HCT116 (cell line): ENCODE measurements at regions not wholly inside any gene's neighbourhood (a gene's known extent, or its start where the extent isn't known, plus 50 kb on each side); places are given as distances from the start of the nearest gene placed in this dataset.

Experiments
- ATAC-seq: fragments of 200-7000 bp; cut with Tn5 transposase; 2 replicates; pipeline ENCODE4 v1.9.1; 2020; ENCODE audit warnings: mild to moderate bottlenecking, moderate library complexity
- BruUV-seq: library from RNA; stranded (reverse); fragments of 400-500 nt; replicated peaks from 2 replicates; lab custom pipeline; 2021; lab: Mats Ljungman, UMichigan
- CTCF ChIA-PET: fragments of 300-600 bp; sonication (Branson Sonifier 250); formaldehyde crosslinking; loops from one replicate; lab custom pipeline; 2021; ENCODE audit warnings: antibody characterized with exemption; lab: Charles Lee
- POLR2A ChIA-PET: fragments of 300-600, 350-600 bp; sonication (Branson Sonifier 250); formaldehyde crosslinking; loops from one replicate; lab custom pipeline; 2021; ENCODE audit warnings: antibody characterized with exemption; lab: Charles Lee
- RAD21 ChIA-PET, 2 experiments: fragments of 300-600 bp; sonication (Branson Sonifier 250); formaldehyde crosslinking; loops; one replicate each; lab custom pipeline; 2023; ENCODE audit warnings: low total read pairs in 2 of 2; ENCODE audit not compliant: uncharacterized antibody in 2 of 2, unreplicated experiment in 2 of 2, low non-redundant PET in 1 of 2; lab: Charles Lee
- DNase-seq: peaks from one replicate; pipeline ENCODE4 v3.0.0-alpha.2; 2010; ENCODE audit warnings: low read depth, low spot score
- H2AFZ ChIP-seq: fragments of 200-600 bp; shearing (Covaris generic), sonication (generic); 2 replicates; pipeline ENCODE4 v1.6.1; 2017; ENCODE audit warnings: low read depth, mixed run types, mixed read lengths, antibody characterized with exemption, low read length; ENCODE audit not compliant: poor library complexity, severe bottlenecking
- H3K27ac ChIP-seq: 2 replicates; pipeline ENCODE4 v1.5.1; 2012; ENCODE audit warnings: low read depth, low read length
- H3K27me3 ChIP-seq: fragments of 200-600 bp; sonication (generic); 2 replicates; pipeline ENCODE4 v1.6.1; 2016; ENCODE audit warnings: mixed run types, low read length, mixed read lengths; ENCODE audit not compliant: insufficient read depth
- H3K36me3 ChIP-seq, 2 experiments: fragments of 200-500 bp in 1 of 2; fragments of 200-600 bp in 1 of 2; sonication (Bioruptor generic) in 1 of 2; sonication (generic) in 1 of 2; 2 replicates each; pipeline versions ENCODE4 v1.5.1 to v1.6.1; 2014 to 2016; ENCODE audit warnings: low read length in 2 of 2, inconsistent platforms in 1 of 2, mixed read lengths in 1 of 2, mixed run types in 1 of 2; ENCODE audit not compliant: insufficient read depth in 2 of 2, control insufficient read depth in 1 of 2
- H3K4me1 ChIP-seq, 2 experiments: fragments of 200-600 bp in 1 of 2; sonication (generic) in 1 of 2; 2 replicates each; pipeline versions ENCODE4 v1.5.1 to v1.6.1; 2012 to 2017; ENCODE audit warnings: low read length in 2 of 2, inconsistent platforms in 1 of 2, mild to moderate bottlenecking in 1 of 2, mixed read lengths in 1 of 2, mixed run types in 1 of 2, moderate library complexity in 1 of 2; ENCODE audit not compliant: insufficient read depth in 2 of 2, control insufficient read depth in 1 of 2
- H3K4me2 ChIP-seq: fragments of 200-600 bp; sonication (generic); 2 replicates; pipeline ENCODE4 v1.6.1; 2017; ENCODE audit warnings: mixed run types, low read length, mixed read lengths
- H3K4me3 ChIP-seq, 2 experiments: fragments of 200-600 bp in 1 of 2; sonication (generic) in 1 of 2; replicated peaks in 1 of 2; 2 replicates each; pipeline ENCODE4 v1.5.1; 2011 to 2016; ENCODE audit warnings: low read length in 2 of 2, control low read depth in 1 of 2, low read depth in 1 of 2, mild to moderate bottlenecking in 1 of 2, mixed read lengths in 1 of 2, mixed run types in 1 of 2
- H3K79me2 ChIP-seq: fragments of 200-600 bp; sonication (generic); 2 replicates; pipeline ENCODE4 v1.6.1; 2017; ENCODE audit warnings: mild to moderate bottlenecking, mixed run types, low read length, moderate library complexity, mixed read lengths; ENCODE audit not compliant: insufficient read depth
- H3K9ac ChIP-seq: fragments of 200-600 bp; sonication (generic); 2 replicates; pipeline ENCODE4 v1.6.1; 2016; ENCODE audit warnings: low read length, mixed read lengths
- H3K9me2 ChIP-seq: fragments of 200-600 bp; sonication (generic), shearing (Covaris generic); 2 replicates; pipeline ENCODE4 v1.6.1; 2017; ENCODE audit warnings: mixed run types, mild to moderate bottlenecking, moderate library complexity; ENCODE audit not compliant: insufficient read depth
- H3K9me3 ChIP-seq, 2 experiments: fragments of 200-500 bp in 1 of 2; fragments of 200-600 bp in 1 of 2; sonication (Bioruptor generic) in 1 of 2; sonication (generic) in 1 of 2; 2 replicates each; pipeline ENCODE4 v1.6.1; 2014 to 2017; ENCODE audit warnings: low read length in 2 of 2, mixed read lengths in 2 of 2, inconsistent platforms in 1 of 2, low read depth in 1 of 2, mild to moderate bottlenecking in 1 of 2, mixed run types in 1 of 2, moderate library complexity in 1 of 2; ENCODE audit not compliant: control insufficient read depth in 1 of 2, insufficient read depth in 1 of 2
- H4K20me1 ChIP-seq: fragments of 200-600 bp; sonication (generic), shearing (Covaris generic); 2 replicates; pipeline ENCODE4 v1.6.1; 2017; ENCODE audit warnings: mixed run types, mild to moderate bottlenecking, moderate library complexity; ENCODE audit not compliant: insufficient read depth
- CEBPB ChIP-seq: IDR thresholded peaks from 2 replicates; pipeline ENCODE4 v1.6.1; 2012; ENCODE audit warnings: low read depth
- EGR1 ChIP-seq: IDR thresholded peaks from 2 replicates; pipeline ENCODE4 v1.6.1; 2012; ENCODE audit warnings: low read depth
- ELF1 ChIP-seq: IDR thresholded peaks from 2 replicates; pipeline ENCODE4 v1.6.1; 2012; ENCODE audit warnings: low read depth, borderline replicate concordance
- EZH2 ChIP-seq: fragments of 200-600 bp; sonication (generic); IDR thresholded peaks from 2 replicates; pipeline ENCODE4 v1.6.1; 2017; ENCODE audit warnings: antibody characterized with exemption, mixed run types
- FOSL1 ChIP-seq: IDR thresholded peaks from 2 replicates; pipeline ENCODE4 v1.6.1; 2012; ENCODE audit warnings: low read depth
- JUND ChIP-seq: IDR thresholded peaks from 2 replicates; pipeline ENCODE4 v1.6.1; 2012
- MAX ChIP-seq: IDR thresholded peaks from 2 replicates; pipeline ENCODE4 v1.6.1; 2012
- POLR2A ChIP-seq: IDR thresholded peaks from 2 replicates; pipeline ENCODE4 v1.7.0; 2011; ENCODE audit warnings: borderline replicate concordance; ENCODE audit not compliant: insufficient read depth, insufficient read length; ENCODE audit errors: extremely low read depth
- RAD21 ChIP-seq: IDR thresholded peaks from 2 replicates; pipeline ENCODE4 v1.6.1; 2012; ENCODE audit warnings: low read depth, mild to moderate bottlenecking
- SIN3A ChIP-seq: IDR thresholded peaks from 2 replicates; pipeline ENCODE4 v1.6.1; 2012; ENCODE audit warnings: low read depth
- SP1 ChIP-seq: IDR thresholded peaks from 2 replicates; pipeline ENCODE4 v1.6.1; 2012; ENCODE audit warnings: low read depth
- SRF ChIP-seq: IDR thresholded peaks from 2 replicates; pipeline ENCODE4 v1.6.1; 2012; ENCODE audit warnings: low read depth
- TCF7L2 ChIP-seq: IDR thresholded peaks from 2 replicates; pipeline ENCODE4 v1.7.0; 2011; ENCODE audit warnings: borderline replicate concordance, inconsistent platforms; ENCODE audit not compliant: insufficient read depth, insufficient read length; ENCODE audit errors: extremely low read depth
- YY1 ChIP-seq: IDR thresholded peaks from 2 replicates; pipeline ENCODE4 v1.6.1; 2011; ENCODE audit warnings: low read length, low read depth, moderate library complexity, mild to moderate bottlenecking; ENCODE audit not compliant: insufficient replicate concordance; ENCODE audit errors: extremely low read depth
- ZBTB33 ChIP-seq: IDR thresholded peaks from 2 replicates; pipeline ENCODE4 v1.6.1; 2011; ENCODE audit warnings: mild to moderate bottlenecking, low read length, moderate library complexity; ENCODE audit not compliant: insufficient replicate concordance; ENCODE audit errors: extremely low read depth
- ZFX ChIP-seq: fragments of 450-650 bp; IDR thresholded peaks from 2 replicates; pipeline ENCODE4 v1.6.1; 2017
- intact Hi-C: fragments of 100-400 bp; cut with micrococcal nuclease; formaldehyde crosslinking; loops from 2 replicates; pipeline ENCODE4 v1.10.0; 2022
- TF ChIP-seq, protein P1 (sequence below): IDR thresholded peaks from 2 replicates; pipeline ENCODE4 v1.6.1; 2012

DNA sequence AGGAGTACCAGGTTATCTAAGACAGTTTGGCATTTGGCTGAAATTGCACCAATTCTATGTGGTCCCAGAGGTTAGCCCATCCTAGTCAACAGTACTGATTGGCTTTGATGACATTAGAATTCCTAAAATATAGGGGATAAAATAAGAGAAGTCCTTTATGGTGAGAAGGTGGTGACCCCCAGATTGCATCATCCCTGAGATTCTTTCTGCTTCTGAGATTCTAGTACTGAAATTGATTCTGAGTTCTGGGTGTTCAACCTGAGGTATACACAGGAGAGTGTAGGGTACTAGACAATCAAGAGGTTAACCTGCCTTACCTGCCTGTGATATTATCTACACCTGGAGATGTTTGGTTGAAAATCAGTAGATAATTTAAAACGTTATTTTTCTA, 140.9 kb upstream of the MRPS22 start:
- no peaks in the 10 kb centered on the region for H3K27me3 ChIP-seq
- no peak overlapping the region for H3K4me3 ChIP-seq
- no peaks in the 10 kb centered on the region for H3K79me2 ChIP-seq
- H3K9me3 ChIP-seq, result no peaks in the 10 kb centered on the region
- ChIA-PET POLR2A (interaction anchor here (0.9 kb wide), 1 partner anchor 13 kb away, joined by 4 read pairs; no protein-coding TSS in a partner anchor), CTCF (interaction anchor here (1.1 to 2.0 kb wide), 3 partner anchors 90 to 267 kb away, joined by 5 to 16 read pairs (median 5); no protein-coding TSS in a partner anchor), RAD21 (interaction anchor here (1.3 kb wide), 2 partner anchors 90 to 91 kb away, joined by 4 to 5 read pairs; no protein-coding TSS in a partner anchor)
- intact Hi-C loops, result loop anchor here (1.0 to 5.0 kb wide), 3 partner anchors 90 to 266 kb away; no protein-coding TSS in a partner anchor
- H3K27ac ChIP-seq, result no peak overlapping the region
- H3K4me1 ChIP-seq, result peaks cover 13 to 19% of the 10 kb centered on the region in 2 experiments
- DNase-seq (no peak), ATAC-seq (no peak)
- H2AFZ ChIP-seq, result no peak overlapping the region
- no peaks in the 10 kb centered on the region for H4K20me1 ChIP-seq
- no peak overlapping the region for H3K9ac ChIP-seq
- H3K9me2 ChIP-seq, result no peaks in the 10 kb centered on the region
- H3K36me3 ChIP-seq, result no peaks in the 10 kb centered on the region
- H3K4me2 ChIP-seq, result 0 out of 2 replicates have a peak overlapping the region, but pooled peaks have one; percentile 48
- no peak; the same call in 1 of the 2 replicates for TF ChIP-seq CEBPB
- TF ChIP-seq FOSL1, result no peak
- no peak for TF ChIP-seq SP1
- no peak for TF ChIP-seq ZBTB33
- TF ChIP-seq RAD21, result no peak
- TF ChIP-seq POLR2A, result no peak
- BruUV-seq, result no TSS peak

GRCh38 chr3:139203752-139204151, 140.1 kb upstream of the MRPS22 start:
- Histone ChIP-seq H3K9me3 (no peaks in the 10 kb centered on the region), H3K27ac (no peak overlapping the region), H2AFZ (no peak overlapping the region), H3K4me1 (peaks cover 13 to 19% of the 10 kb centered on the region in 2 experiments), H3K4me2 (no peak overlapping the region), H3K9me2 (no peaks in the 10 kb centered on the region), H3K79me2 (no peaks in the 10 kb centered on the region), H4K20me1 (no peaks in the 10 kb centered on the region), H3K4me3 (no peak overlapping the region), H3K27me3 (no peaks in the 10 kb centered on the region), H3K9ac (no peak overlapping the region), H3K36me3 (no peaks in the 10 kb centered on the region)
- no peak for ATAC-seq
- no peak for DNase-seq
- ChIA-PET CTCF (interaction anchor here (0.8 to 2.0 kb wide), 2 partner anchors 91 to 125 kb away, joined by 3 to 16 read pairs; no protein-coding TSS in a partner anchor), RAD21 (interaction anchor here in 1 of 2 experiments (0.6 to 0.7 kb wide), 2 partner anchors 92 to 268 kb away, joined by 3 to 4 read pairs; no protein-coding TSS in a partner anchor), POLR2A (no interaction called here)
- BruUV-seq, result no TSS peak
- intact Hi-C loops, result loop anchor here (2.0 to 5.0 kb wide), 2 partner anchors 91 to 266 kb away; no protein-coding TSS in a partner anchor
- no peak for TF ChIP-seq ELF1
- no peak for TF ChIP-seq SRF
- no peak for TF ChIP-seq POLR2A
- no peak for TF ChIP-seq FOSL1
- TF ChIP-seq TCF7L2, result no peak
- TF ChIP-seq SP1, result no peak
- no peak for TF ChIP-seq YY1
- no peak for TF ChIP-seq EGR1
- TF ChIP-seq EZH2, result no peak
- no peak for TF ChIP-seq SIN3A
- no peak for TF ChIP-seq RAD21
- no peak for TF ChIP-seq MAX
- no peak for TF ChIP-seq ZFX
- TF ChIP-seq, protein P1, sequence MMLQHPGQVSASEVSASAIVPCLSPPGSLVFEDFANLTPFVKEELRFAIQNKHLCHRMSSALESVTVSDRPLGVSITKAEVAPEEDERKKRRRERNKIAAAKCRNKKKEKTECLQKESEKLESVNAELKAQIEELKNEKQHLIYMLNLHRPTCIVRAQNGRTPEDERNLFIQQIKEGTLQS, result no peak
- TF ChIP-seq CEBPB, result no peak
- no peak for TF ChIP-seq JUND
